Common myeloid progenitor, CD34-positive (primary cell): ENCODE measurements at regions not wholly inside any gene's neighbourhood (a gene's known extent, or its start where the extent isn't known, plus 50 kb on each side); places are given as distances from the start of the nearest gene placed in this dataset.

ENCODE experiments used
- CTCF ChIA-PET: fragments of 350-600 bp; sonication (Branson Sonifier 250); formaldehyde crosslinking; loops from one replicate; lab custom pipeline; 2021; ENCODE audit warnings: antibody characterized with exemption; lab: Charles Lee
- POLR2A ChIA-PET: fragments of 350-600 bp; sonication (Branson Sonifier 250); formaldehyde crosslinking; loops from one replicate; lab custom pipeline; 2021; ENCODE audit warnings: antibody characterized with exemption; lab: Charles Lee
- DNase-seq, 3 donors: peaks; one replicate each; pipeline versions ENCODE4 v3.0.0 to v3.0.0-alpha.2; 2013
- H3K27ac ChIP-seq, 2 experiments: 1 replicate in 1 of 2; 2 replicates in 1 of 2; pipeline ENCODE4 v1.7.0; 2013; ENCODE audit warnings: inconsistent platforms in 2 of 2, low read length in 2 of 2, mild to moderate bottlenecking in 2 of 2, low read depth in 1 of 2, moderate library complexity in 1 of 2; ENCODE audit not compliant: severe bottlenecking in 2 of 2, insufficient read depth in 1 of 2, poor library complexity in 1 of 2
- H3K27me3 ChIP-seq, 5 experiments: replicated peaks in 2 of 5; 1 replicate in 3 of 5; 2 replicates in 2 of 5; pipeline versions ENCODE4 v1.6.1 to v1.7.0; 2013; ENCODE audit warnings: low read length in 4 of 5, mild to moderate bottlenecking in 2 of 5, moderate library complexity in 2 of 5, inconsistent platforms in 1 of 5; ENCODE audit not compliant: insufficient read depth in 5 of 5, control insufficient read depth in 4 of 5
- H3K36me3 ChIP-seq, 4 experiments: 1 replicate in 2 of 4; 2 replicates in 2 of 4; pipeline versions ENCODE4 v1.6.1 to v1.7.0; 2013; ENCODE audit warnings: low read length in 3 of 4, control low read depth in 1 of 4, mild to moderate bottlenecking in 1 of 4; ENCODE audit not compliant: control insufficient read depth in 4 of 4, insufficient read depth in 4 of 4
- H3K4me1 ChIP-seq, 4 experiments: 1 replicate in 3 of 4; 2 replicates in 1 of 4; pipeline versions ENCODE4 v1.6.1 to v1.7.1; 2013; ENCODE audit warnings: low read length in 3 of 4, mild to moderate bottlenecking in 3 of 4, control low read depth in 1 of 4, inconsistent platforms in 1 of 4, moderate library complexity in 1 of 4; ENCODE audit not compliant: control insufficient read depth in 4 of 4, insufficient read depth in 4 of 4; ENCODE audit errors: control extremely low read depth in 1 of 4
- H3K4me3 ChIP-seq, 7 experiments: 1 replicate in 4 of 7; 2 replicates in 3 of 7; pipeline versions ENCODE4 v1.5.1 to v1.7.0; 2013; ENCODE audit warnings: mild to moderate bottlenecking in 7 of 7, low read length in 6 of 7, moderate library complexity in 6 of 7, inconsistent platforms in 2 of 7, low read depth in 2 of 7, control low read depth in 1 of 7; ENCODE audit not compliant: insufficient read depth in 4 of 7, control insufficient read depth in 1 of 7; ENCODE audit errors: extremely low read depth in 1 of 7
- H3K9me3 ChIP-seq, 5 experiments: 1 replicate in 4 of 5; 2 replicates in 1 of 5; pipeline versions ENCODE4 v1.6.1 to v1.7.1; 2013; ENCODE audit warnings: low read length in 4 of 5, mild to moderate bottlenecking in 2 of 5, inconsistent platforms in 1 of 5, low read depth in 1 of 5, moderate library complexity in 1 of 5; ENCODE audit not compliant: control insufficient read depth in 4 of 5, insufficient read depth in 2 of 5; ENCODE audit errors: control extremely low read depth in 1 of 5
- whole genome bisulfite sequencing: methylation state at CpG from one replicate; pipeline ENCODE4 v1.1.5; 2013; ENCODE audit not compliant: insufficient coverage; 5-methylcytosine and 5-hydroxymethylcytosine counted together

DNA sequence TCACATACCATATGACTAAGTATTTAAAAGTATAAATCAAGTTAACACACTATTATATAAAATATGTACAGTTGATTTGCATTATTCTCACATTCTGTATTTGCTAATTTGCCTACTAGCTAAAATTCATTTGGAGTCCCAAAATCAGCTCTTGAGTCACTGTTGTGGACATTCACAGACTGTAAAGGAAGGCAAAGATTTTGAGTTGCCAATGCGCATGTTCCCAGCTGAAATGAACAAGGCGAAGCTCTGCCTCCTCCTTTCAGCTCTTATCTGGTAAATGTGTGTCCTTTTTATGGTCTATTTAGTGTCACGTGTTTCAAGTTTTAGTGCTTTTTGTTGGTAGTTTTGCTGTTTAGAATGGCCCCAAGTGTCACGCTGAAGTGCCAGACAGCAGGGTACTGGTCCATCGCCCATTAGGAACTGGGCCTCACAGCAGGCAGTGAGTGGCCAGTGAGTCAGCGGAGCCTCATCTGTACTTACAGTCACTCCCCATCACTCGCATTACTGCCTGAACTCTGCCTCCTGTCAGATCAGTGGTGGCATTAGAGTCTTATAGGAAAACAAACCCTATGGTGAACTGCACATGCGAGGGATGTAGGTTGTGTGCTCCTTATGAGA lies 87.2 kb upstream of the ADTRP start:
- POLR2A ChIA-PET = interaction anchor here (0.7 kb wide), 1 partner anchor 51 kb away, joined by 3 read pairs; no protein-coding TSS in a partner anchor
- DNase-seq = no peak
- Histone ChIP-seq H3K27ac (no peak overlapping the region), H3K36me3 (peaks cover 0 to 2% (median 0%) of the 10 kb centered on the region in 4 experiments), H3K27me3 (no peaks in the 10 kb centered on the region), H3K4me1 (no peaks in the 10 kb centered on the region), H3K9me3 (peaks cover 0 to 7% (median 0%) of the 10 kb centered on the region in 5 experiments), H3K4me3 (no peak overlapping the region)
- WGBS = 100% methylated on average over 7 of the region's 8 CpGs
- CTCF ChIA-PET = no interaction called here

DNA sequence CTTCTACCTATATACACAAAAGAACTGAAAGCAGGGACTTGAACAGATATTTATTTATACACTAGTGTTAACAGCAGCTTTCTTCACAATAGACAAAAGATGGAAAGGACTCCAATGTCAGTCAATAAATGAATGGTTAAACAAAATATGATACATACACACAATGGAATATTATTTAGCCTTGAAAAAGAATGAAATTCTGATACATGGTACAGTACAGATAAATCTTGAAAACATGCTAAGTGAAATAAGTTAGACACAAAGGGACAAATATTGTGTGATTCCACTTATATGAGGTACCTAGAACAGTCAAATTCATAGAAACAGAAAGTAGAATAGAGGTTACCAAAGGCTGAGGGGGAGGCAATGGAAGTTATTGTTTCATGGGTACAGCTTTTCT lies 79.8 kb upstream of the ADTRP start:
- DNase-seq = no peak
- ChIA-PET CTCF (no interaction called here), POLR2A (no interaction called here)
- H3K27ac ChIP-seq = no peak overlapping the region
- H3K36me3 ChIP-seq = peaks cover 0 to 2% (median 0%) of the 10 kb centered on the region in 4 experiments
- H3K9me3 ChIP-seq = peaks cover 0 to 6% (median 0%) of the 10 kb centered on the region in 5 experiments
- H3K4me1 ChIP-seq = peaks cover 4 to 14% (median 9%) of the 10 kb centered on the region in 4 experiments
- no peak overlapping the region for H3K4me3 ChIP-seq
- no peaks in the 10 kb centered on the region for H3K27me3 ChIP-seq

DNA sequence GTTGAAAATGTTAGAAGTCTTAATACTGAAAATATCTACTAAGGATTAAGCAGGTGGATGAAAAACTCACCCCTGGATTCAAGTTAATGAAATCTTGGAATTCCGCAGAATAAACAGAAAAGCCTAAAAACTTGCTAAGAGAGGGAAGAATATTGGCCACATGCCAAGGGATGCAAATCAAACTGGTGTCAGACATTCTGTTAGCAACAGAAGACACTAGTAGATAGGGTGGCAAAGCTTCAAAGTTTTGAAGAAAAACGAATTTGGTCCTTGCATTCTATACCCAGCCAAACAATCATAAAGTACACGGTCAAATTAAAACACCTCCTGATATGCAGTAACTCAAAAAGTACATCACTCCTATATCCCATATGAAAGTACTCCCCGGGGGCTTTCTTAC lies 77.1 kb upstream of the ADTRP start:
- H3K4me1 ChIP-seq = peaks cover 4 to 16% (median 10%) of the 10 kb centered on the region in 4 experiments
- H3K9me3 ChIP-seq = peaks cover 0 to 6% (median 0%) of the 10 kb centered on the region in 5 experiments
- H3K36me3 ChIP-seq = no peaks in the 10 kb centered on the region
- H3K4me3 ChIP-seq = no peak overlapping the region
- 100% methylated on average over 1 of the region's 4 CpGs for WGBS
- no peak for DNase-seq
- ChIA-PET CTCF (no interaction called here), POLR2A (no interaction called here)
- no peaks in the 10 kb centered on the region for H3K27me3 ChIP-seq
- H3K27ac ChIP-seq = no peak overlapping the region

DNA sequence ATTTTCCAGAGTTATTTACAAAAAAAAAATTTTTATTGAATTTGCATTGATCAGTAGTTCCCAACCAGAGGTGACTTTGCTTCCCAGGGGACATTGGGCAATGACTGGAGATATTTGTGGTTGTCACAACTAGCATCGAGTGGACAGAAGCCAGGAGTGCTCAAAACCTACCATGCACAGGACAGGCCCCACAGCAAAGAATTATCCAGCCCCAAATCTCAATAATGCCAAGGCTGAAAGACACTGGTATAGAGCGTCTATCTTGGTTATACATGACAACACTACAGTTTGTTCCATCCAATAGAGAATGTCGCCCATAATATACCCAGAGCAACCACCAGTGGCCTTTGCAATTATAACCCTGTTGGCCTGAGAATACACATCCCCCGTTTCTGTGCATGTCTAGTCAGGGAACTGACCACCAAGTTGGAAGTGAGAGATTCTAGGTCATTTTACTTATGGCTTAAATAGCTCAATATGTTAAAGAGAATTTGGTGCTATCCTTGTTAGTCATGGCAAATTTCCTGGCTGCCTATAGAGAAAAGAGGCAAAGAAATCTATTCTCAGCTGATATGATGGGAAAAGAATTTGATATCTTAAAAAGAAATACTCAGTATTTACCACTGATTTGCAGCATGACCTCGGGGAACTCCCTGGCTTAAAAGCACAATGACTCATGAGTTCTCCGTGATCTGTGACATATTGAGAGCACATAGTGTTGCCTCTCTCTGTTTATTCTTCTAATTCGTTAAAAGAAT lies 76.0 kb upstream of the ADTRP start:
- Histone ChIP-seq H3K27me3 (no peaks in the 10 kb centered on the region), H3K4me3 (no peak overlapping the region), H3K9me3 (peaks cover 0 to 6% (median 0%) of the 10 kb centered on the region in 5 experiments), H3K27ac (no peak overlapping the region), H3K36me3 (no peaks in the 10 kb centered on the region), H3K4me1 (peaks cover 4 to 16% (median 10%) of the 10 kb centered on the region in 4 experiments)
- ChIA-PET CTCF (interaction anchor here (0.9 kb wide), 1 partner anchor 42 kb away, joined by 4 read pairs; no protein-coding TSS in a partner anchor), POLR2A (interaction anchor here (1.4 kb wide), 1 partner anchor 26 kb away, joined by 3 read pairs; no protein-coding TSS in a partner anchor)
- DNase-seq = peak; percentile 22 to 85 (median 84)
- 96% methylated on average over 4 of the region's 7 CpGs for WGBS

DNA sequence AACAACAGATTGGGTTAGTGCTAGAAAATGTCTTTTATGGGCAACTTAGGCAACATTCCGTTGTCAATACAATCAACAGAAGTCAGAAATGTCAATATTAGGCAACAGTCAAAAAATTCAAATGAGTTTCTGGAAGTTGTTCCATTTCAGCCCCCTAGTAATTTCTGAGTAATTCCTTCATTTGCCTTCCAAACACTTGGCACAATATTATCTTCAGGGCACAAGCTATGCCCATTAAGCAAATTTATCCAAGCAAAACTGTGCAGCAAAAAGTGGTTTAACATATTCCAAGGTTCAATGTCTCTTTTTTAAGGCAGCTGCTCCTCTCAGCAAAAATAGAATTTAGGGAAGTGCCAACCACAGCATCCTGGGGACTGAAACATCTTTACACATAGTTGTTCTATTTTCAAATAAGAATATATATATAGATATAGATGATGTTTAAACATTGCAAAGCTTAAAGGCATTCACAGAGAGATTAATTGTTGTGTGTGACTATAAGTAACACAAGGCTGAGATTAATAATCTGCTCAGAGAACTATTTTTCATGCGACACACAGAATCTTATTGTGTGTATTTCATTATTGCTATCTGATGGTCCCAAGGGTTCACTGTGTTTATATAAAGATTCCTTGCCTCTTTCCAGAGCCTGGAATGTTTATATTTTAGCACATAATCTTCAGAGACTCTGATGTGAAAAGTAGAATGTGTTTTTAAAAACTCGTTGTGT lies 75.2 kb upstream of the ADTRP start:
- no peaks in the 10 kb centered on the region for H3K36me3 ChIP-seq
- POLR2A ChIA-PET = interaction anchor here (1.4 kb wide), 1 partner anchor 25 kb away, joined by 3 read pairs; no protein-coding TSS in a partner anchor
- no peak overlapping the region for H3K4me3 ChIP-seq
- CTCF ChIA-PET = interaction anchor here (0.9 kb wide), 1 partner anchor 41 kb away, joined by 4 read pairs; no protein-coding TSS in a partner anchor
- H3K9me3 ChIP-seq = peaks cover 0 to 6% (median 0%) of the 10 kb centered on the region in 5 experiments
- no peak overlapping the region for H3K27ac ChIP-seq
- peak; percentile 4 to 82 (median 76) for DNase-seq
- H3K4me1 ChIP-seq = peaks cover 4 to 16% (median 10%) of the 10 kb centered on the region in 4 experiments
- H3K27me3 ChIP-seq = no peaks in the 10 kb centered on the region
- 40% methylated on average over 1 of the region's 3 CpGs for WGBS

DNA sequence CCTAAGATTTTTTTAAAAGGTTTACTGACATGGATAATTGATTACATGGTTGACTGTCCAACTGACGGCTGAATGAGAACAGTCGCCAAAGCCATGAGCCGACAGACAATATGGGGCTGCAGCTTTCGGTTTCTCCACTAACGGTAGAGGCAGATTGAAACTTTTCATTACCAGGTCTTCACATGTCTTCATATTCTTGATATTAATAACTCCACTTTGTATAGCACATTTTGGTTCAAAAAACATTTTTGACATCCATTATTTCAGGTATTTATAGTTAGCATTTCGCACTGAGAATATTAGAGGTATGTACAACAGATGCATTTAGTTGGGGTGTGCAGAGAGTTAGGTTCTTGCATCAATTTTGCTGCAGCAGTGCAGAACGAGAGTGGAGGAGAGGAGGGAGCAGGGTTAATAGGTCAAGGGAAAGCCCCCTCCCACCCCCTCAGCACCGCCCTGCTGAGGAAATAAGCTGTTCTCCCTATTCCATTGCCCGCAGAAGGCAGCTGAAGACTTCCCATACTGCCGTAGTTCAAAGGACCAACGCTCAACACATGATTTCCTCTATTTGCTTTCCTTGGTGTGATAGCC lies 73.6 kb upstream of the ADTRP start:
- ChIA-PET POLR2A (no interaction called here), CTCF (interaction anchor here (1.1 kb wide), 1 partner anchor 11 kb away, joined by 5 read pairs; no protein-coding TSS in a partner anchor)
- no peak for DNase-seq
- Histone ChIP-seq H3K27ac (no peak overlapping the region), H3K9me3 (peaks cover 0 to 6% (median 0%) of the 10 kb centered on the region in 5 experiments), H3K27me3 (no peaks in the 10 kb centered on the region), H3K4me1 (peaks cover 4 to 16% (median 10%) of the 10 kb centered on the region in 4 experiments), H3K36me3 (no peaks in the 10 kb centered on the region), H3K4me3 (no peak overlapping the region)
- WGBS = 98% methylated on average over 9 of the region's 11 CpGs
